HG03354 (cell line): ENCODE measurements at regions not wholly inside any gene's neighbourhood (a gene's known extent, or its start where the extent isn't known, plus 50 kb on each side); places are given as distances from the start of the nearest gene placed in this dataset.
A peak's percentile ranks its signal among the peaks of the same experiment; 100 is the strongest.

Experiments used
- ATAC-seq: cut with Tn5 transposase; IDR thresholded peaks from one replicate; pipeline ENCODE4 v1.9.1; 2021; ENCODE audit warnings: mild to moderate bottlenecking; ENCODE audit not compliant: unreplicated experiment, poor library complexity, severe bottlenecking

GRCh38 chr6:50102676-50103075 is 52.9 kb upstream of the DEFB112 start:
- no peak for ATAC-seq

- no peak for ATAC-seq
These were observed 60.9 kb upstream of the DEFB112 start for GRCh38 chr6:50110587-50110986.

- ATAC-seq, result no peak
These were observed 63.5 kb upstream of the DEFB112 start for GRCh38 chr6:50112981-50113857.

- ATAC-seq, result no peak
These were observed 66.7 kb upstream of the DEFB112 start for GRCh38 chr6:50116390-50116789.

- ATAC-seq, result no peak
These were observed 67.2 kb upstream of the DEFB112 start for GRCh38 chr6:50116797-50117542.

- no peak for ATAC-seq
These were observed 70.6 kb upstream of the DEFB112 start for GRCh38 chr6:50120300-50120699.

- ATAC-seq, result no peak
These were observed 74.0 kb upstream of the DEFB112 start for GRCh38 chr6:50123688-50124087.

- ATAC-seq, result no peak
These were observed 74.8 kb upstream of the DEFB112 start for GRCh38 chr6:50124572-50124971.

- ATAC-seq, result no peak
These were observed 78.8 kb upstream of the DEFB112 start for GRCh38 chr6:50128420-50129005.

- ATAC-seq, result no peak
These were observed 86.2 kb upstream of the DEFB112 start for GRCh38 chr6:50135968-50136367.

GRCh38 chr6:50141100-50141499 is 91.4 kb upstream of the DEFB112 start:
- peak; percentile 48 for ATAC-seq

GRCh38 chr6:50143011-50143719 is 93.4 kb upstream of the DEFB112 start:
- no peak for ATAC-seq

GRCh38 chr6:50145125-50145524 is 95.4 kb upstream of the DEFB112 start:
- ATAC-seq, result no peak

- ATAC-seq, result no peak
These were observed 97.6 kb upstream of the DEFB112 start for GRCh38 chr6:50147371-50147770.

GRCh38 chr6:50180646-50181045 is 130.9 kb upstream of the DEFB112 start:
- no peak for ATAC-seq

- peak; percentile 53 for ATAC-seq
These were observed 135.3 kb upstream of the DEFB112 start for GRCh38 chr6:50185006-50185405.

- ATAC-seq, result no peak
These were observed 137.7 kb upstream of the DEFB112 start for GRCh38 chr6:50187351-50187921.

- ATAC-seq, result no peak
These were observed 148.5 kb upstream of the DEFB112 start for GRCh38 chr6:50198245-50198644.

- ATAC-seq, result no peak
These were observed 153.0 kb upstream of the DEFB112 start for GRCh38 chr6:50202766-50203165.

- ATAC-seq, result no peak
These were observed 161.9 kb upstream of the DEFB112 start for GRCh38 chr6:50211582-50211981.
